Panc1 (cell line): ENCODE measurements at regions not wholly inside any gene's neighbourhood (a gene's known extent, or its start where the extent isn't known, plus 50 kb on each side); places are given as distances from the start of the nearest gene placed in this dataset.

ENCODE experiments used
- CTCF ChIP-seq: fragments of 450-650 bp; IDR thresholded peaks from 2 replicates; pipeline ENCODE4 v1.5.1; 2017; ENCODE audit warnings: mild to moderate bottlenecking
- POLR2AphosphoS5 ChIP-seq: IDR thresholded peaks from 2 replicates; pipeline ENCODE4 v1.6.1; 2012; ENCODE audit warnings: mild to moderate bottlenecking, low read depth, low read length, moderate library complexity

GRCh38 chr21:24545807-24546361, 1061.4 kb downstream of the MRPL39 start:
- TF ChIP-seq POLR2AphosphoS5 (no peak), CTCF (no peak)
